Esophagus muscularis mucosa (tissue), 4 donors: ENCODE measurements at regions not wholly inside any gene's neighbourhood (a gene's known extent, or its start where the extent isn't known, plus 50 kb on each side); places are given as distances from the start of the nearest gene placed in this dataset.

ENCODE experiments used
- DNase-seq: peaks from one replicate; pipeline ENCODE4 v3.0.0-alpha.2; 2017; ENCODE audit errors: extremely low spot score
- H3K27ac ChIP-seq, 4 donors: fragments of 200-600 bp; sonication (generic); replicated peaks in 1 of 4; 1 replicate in 3 of 4; 2 replicates in 1 of 4; pipeline ENCODE4 v1.5.1; 2016 to 2019; ENCODE audit warnings: mild to moderate bottlenecking in 1 of 4
- H3K27me3 ChIP-seq, 4 donors: fragments of 200-600 bp; sonication (generic); one replicate each; pipeline versions ENCODE4 v1.5.1 to v1.6.0; 2016 to 2019
- H3K36me3 ChIP-seq, 4 donors: fragments of 200-600 bp; sonication (generic); one replicate each; pipeline ENCODE4 v1.5.1; 2016 to 2019
- H3K4me1 ChIP-seq, 4 donors: fragments of 200-600 bp; sonication (generic); one replicate each; pipeline ENCODE4 v1.5.1; 2016 to 2019
- H3K4me3 ChIP-seq, 4 donors: fragments of 200-600 bp; sonication (generic); 1 replicate in 2 of 4; 2 replicates in 2 of 4; pipeline ENCODE4 v1.5.1; 2016 to 2019; ENCODE audit warnings: mild to moderate bottlenecking in 4 of 4, moderate library complexity in 1 of 4
- H3K9me3 ChIP-seq, 4 donors: fragments of 200-600 bp; sonication (generic); 1 replicate in 3 of 4; 2 replicates in 1 of 4; pipeline ENCODE4 v1.5.1; 2016 to 2019
- EP300 ChIP-seq: sonication (generic); formaldehyde crosslinking; IDR thresholded peaks from one replicate; pipeline ENCODE4 v1.6.1; 2017; ENCODE audit warnings: antibody characterized with exemption
- POLR2A ChIP-seq: fragments of 450-650 bp; IDR thresholded peaks from one replicate; pipeline ENCODE4 v1.6.1; 2017; ENCODE audit warnings: antibody characterized with exemption, moderate library complexity, mild to moderate bottlenecking, low read depth
- POLR2AphosphoS5 ChIP-seq, 2 donors: sonication (generic); formaldehyde crosslinking; IDR thresholded peaks; one replicate each; pipeline ENCODE4 v1.6.1; 2017; ENCODE audit warnings: antibody characterized with exemption in 2 of 2
- WGBS: methylation state at CpG from one replicate; pipeline ENCODE4 v1.1.5; 2018; 5-methylcytosine and 5-hydroxymethylcytosine counted together
- intact Hi-C: fragments of 100-400 bp; cut with DNase I; formaldehyde crosslinking; loops from one replicate; pipeline ENCODE4 v1.15.1; 2023
- TF ChIP-seq, protein P1 (sequence below), 3 experiments: fragments of 200-600 bp in 2 of 3; fragments of 450-650 bp in 1 of 3; sonication (generic) in 2 of 3; IDR thresholded peaks; one replicate each; pipeline ENCODE4 v1.5.1; 2017 to 2019; ENCODE audit warnings: antibody characterized with exemption in 3 of 3, mild to moderate bottlenecking in 2 of 3, moderate library complexity in 1 of 3

DNA sequence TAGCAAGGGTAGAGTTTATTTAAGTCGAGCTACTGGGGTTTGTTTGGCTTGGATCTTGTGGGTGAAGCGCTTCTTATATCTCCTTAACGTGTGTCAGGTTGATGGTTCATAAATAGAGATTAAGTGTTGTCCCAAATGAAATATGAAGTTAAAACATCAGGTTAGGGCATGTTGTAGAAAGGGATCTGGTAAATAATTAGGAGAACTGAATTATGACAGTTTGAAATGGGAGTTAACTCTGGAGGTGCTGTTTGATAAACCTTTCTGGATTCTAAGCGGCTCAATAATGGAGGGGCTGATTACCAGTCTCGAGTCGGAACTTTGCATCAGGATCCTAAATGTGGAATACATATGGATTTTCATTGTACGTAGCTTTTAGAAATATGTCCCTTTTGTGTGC is 717.0 kb upstream of the WWC1 start:
- Histone ChIP-seq H3K27ac (no peak overlapping the region), H3K27me3 (peaks cover 0 to 76% (median 18%) of the 10 kb centered on the region in 4 donors), H3K9me3 (no peaks in the 10 kb centered on the region), H3K36me3 (no peaks in the 10 kb centered on the region), H3K4me3 (no peak overlapping the region), H3K4me1 (peaks cover 7 to 14% (median 12%) of the 10 kb centered on the region in 4 donors)
- WGBS = 47% methylated on average over 7 of the region's 7 CpGs
- TF ChIP-seq EP300 = no peak
- TF ChIP-seq, protein P1, sequence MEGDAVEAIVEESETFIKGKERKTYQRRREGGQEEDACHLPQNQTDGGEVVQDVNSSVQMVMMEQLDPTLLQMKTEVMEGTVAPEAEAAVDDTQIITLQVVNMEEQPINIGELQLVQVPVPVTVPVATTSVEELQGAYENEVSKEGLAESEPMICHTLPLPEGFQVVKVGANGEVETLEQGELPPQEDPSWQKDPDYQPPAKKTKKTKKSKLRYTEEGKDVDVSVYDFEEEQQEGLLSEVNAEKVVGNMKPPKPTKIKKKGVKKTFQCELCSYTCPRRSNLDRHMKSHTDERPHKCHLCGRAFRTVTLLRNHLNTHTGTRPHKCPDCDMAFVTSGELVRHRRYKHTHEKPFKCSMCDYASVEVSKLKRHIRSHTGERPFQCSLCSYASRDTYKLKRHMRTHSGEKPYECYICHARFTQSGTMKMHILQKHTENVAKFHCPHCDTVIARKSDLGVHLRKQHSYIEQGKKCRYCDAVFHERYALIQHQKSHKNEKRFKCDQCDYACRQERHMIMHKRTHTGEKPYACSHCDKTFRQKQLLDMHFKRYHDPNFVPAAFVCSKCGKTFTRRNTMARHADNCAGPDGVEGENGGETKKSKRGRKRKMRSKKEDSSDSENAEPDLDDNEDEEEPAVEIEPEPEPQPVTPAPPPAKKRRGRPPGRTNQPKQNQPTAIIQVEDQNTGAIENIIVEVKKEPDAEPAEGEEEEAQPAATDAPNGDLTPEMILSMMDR (IDR thresholded peaks at IDR 0.05) = no peak
- no peak for TF ChIP-seq POLR2A
- TF ChIP-seq POLR2AphosphoS5 (IDR thresholded peaks at IDR 0.05) = no peak
- intact Hi-C loops = no loop called here
- DNase-seq = no peak

DNA sequence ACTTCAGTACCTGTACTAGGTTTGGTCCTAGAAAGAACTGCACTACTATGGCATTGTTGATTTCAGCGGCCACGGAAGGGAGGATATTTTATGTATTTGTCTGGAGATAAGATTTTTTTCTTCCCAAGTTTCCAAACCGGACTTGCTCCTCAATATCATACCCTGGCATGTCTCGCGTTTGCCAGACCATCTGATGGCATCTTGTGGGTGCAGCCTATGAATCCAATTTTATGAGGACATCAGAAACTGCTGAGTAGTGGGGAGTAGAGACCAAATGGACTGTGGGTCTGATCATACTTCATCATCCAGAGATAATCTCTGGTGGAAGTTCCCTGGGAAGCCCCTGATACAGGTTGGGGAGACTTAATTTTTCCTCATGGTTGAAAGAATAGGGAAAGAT is 716.1 kb upstream of the WWC1 start:
- no peak for DNase-seq
- H3K27me3 ChIP-seq = peaks cover 0 to 73% (median 18%) of the 10 kb centered on the region in 4 donors
- no peak for TF ChIP-seq POLR2A
- TF ChIP-seq EP300 = no peak
- TF ChIP-seq POLR2AphosphoS5 (IDR thresholded peaks at IDR 0.05) = no peak
- TF ChIP-seq, protein P1 (IDR thresholded peaks at IDR 0.05) = no peak
- peaks cover 7 to 14% (median 12%) of the 10 kb centered on the region in 4 donors for H3K4me1 ChIP-seq
- no peak overlapping the region for H3K4me3 ChIP-seq
- intact Hi-C loops = no loop called here
- no peaks in the 10 kb centered on the region for H3K36me3 ChIP-seq
- H3K27ac ChIP-seq = no peak overlapping the region
- whole genome bisulfite sequencing = 82% methylated on average over 5 of the region's 5 CpGs
- H3K9me3 ChIP-seq = no peaks in the 10 kb centered on the region

DNA sequence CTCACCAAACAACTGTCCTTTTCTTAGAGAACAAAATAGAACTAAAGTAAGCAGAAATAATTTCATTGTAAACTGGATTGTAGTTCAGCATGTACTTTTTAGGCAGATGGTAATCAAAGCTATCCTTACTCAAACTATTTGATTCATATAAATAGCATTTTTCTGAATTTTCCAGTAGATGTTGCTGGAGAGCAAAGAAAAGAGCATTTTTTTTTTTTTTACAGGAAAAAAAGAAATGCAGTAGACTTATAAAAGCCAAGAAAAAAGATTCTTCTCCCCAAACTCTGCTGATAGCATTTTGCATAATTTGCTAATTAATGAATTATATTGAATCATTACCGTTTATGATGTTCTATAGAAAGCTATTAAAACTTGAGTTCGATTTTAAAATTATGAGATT is 715.3 kb upstream of the WWC1 start:
- Histone ChIP-seq H3K27ac (no peak overlapping the region), H3K4me1 (peaks cover 7 to 14% (median 12%) of the 10 kb centered on the region in 4 donors), H3K27me3 (peaks cover 0 to 65% (median 18%) of the 10 kb centered on the region in 4 donors), H3K36me3 (no peaks in the 10 kb centered on the region), H3K9me3 (no peaks in the 10 kb centered on the region), H3K4me3 (no peak overlapping the region)
- intact Hi-C loops = no loop called here
- DNase-seq = no peak
- 91% methylated on average over 2 of the region's 2 CpGs for WGBS
- TF ChIP-seq, protein P1 (IDR thresholded peaks at IDR 0.05) = no peak
- TF ChIP-seq POLR2A (no peak), POLR2AphosphoS5 (IDR thresholded peaks at IDR 0.05) (no peak), EP300 (no peak)

DNA sequence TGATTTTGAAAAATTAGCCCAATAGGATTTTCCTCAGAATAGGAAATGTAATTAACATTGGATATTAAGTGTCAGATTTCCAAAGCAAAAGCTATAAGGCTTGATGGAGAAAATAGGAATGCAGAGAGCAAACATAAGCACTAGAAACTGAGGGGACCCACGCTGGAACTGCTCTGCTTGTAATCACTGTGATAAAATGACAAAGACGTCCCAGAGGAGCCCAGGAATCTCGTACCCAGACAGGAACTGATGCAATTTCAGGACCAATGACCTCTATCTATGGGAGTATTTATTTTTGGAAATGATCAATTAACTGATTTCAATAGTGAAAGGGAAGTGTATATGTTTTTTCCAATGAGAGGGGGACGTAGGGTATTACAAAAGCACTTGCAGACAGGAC is 714.5 kb upstream of the WWC1 start:
- no peak for DNase-seq
- WGBS = 54% methylated on average over 4 of the region's 4 CpGs
- Histone ChIP-seq H3K36me3 (no peaks in the 10 kb centered on the region), H3K27ac (no peak overlapping the region), H3K4me1 (peaks cover 7 to 14% (median 12%) of the 10 kb centered on the region in 4 donors), H3K9me3 (no peaks in the 10 kb centered on the region), H3K4me3 (no peak overlapping the region), H3K27me3 (peaks cover 0 to 57% (median 18%) of the 10 kb centered on the region in 4 donors)
- TF ChIP-seq EP300 (no peak), POLR2AphosphoS5 (IDR thresholded peaks at IDR 0.05) (no peak), POLR2A (no peak)
- TF ChIP-seq, protein P1 (IDR thresholded peaks at IDR 0.05) = no peak
- intact Hi-C loops = no loop called here

DNA sequence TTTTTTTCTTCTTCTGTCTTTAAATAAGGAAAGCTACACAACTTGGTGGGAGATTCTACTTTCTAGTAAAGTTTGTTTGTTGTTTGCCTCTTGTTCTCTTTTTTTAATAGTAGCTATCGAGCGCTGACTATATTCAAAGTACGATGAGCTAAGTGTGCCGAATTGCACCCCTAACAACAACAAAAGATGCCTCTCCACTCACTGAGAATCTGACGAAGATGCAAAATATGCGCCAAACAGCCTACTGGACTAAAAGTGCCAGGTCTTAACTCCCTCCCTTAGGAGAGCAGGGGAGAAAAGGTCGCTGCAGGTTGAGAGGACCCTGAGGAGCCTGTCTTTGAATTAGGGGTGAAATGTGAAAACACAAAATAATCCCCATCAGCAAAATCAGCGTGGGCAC is 713.8 kb upstream of the WWC1 start:
- no peak overlapping the region for H3K27ac ChIP-seq
- TF ChIP-seq POLR2A = no peak
- TF ChIP-seq, protein P1 (IDR thresholded peaks at IDR 0.05) = no peak
- no peak for TF ChIP-seq EP300
- WGBS = 92% methylated on average over 8 of the region's 8 CpGs

More for the DNA sequence above, 713.8 kb upstream of the WWC1 start:
- Histone ChIP-seq H3K4me3 (no peak overlapping the region), H3K4me1 (peaks cover 7 to 14% (median 12%) of the 10 kb centered on the region in 4 donors), H3K27me3 (peaks cover 0 to 50% (median 17%) of the 10 kb centered on the region in 4 donors), H3K9me3 (no peaks in the 10 kb centered on the region), H3K36me3 (no peaks in the 10 kb centered on the region)
- intact Hi-C loops = no loop called here
- DNase-seq = no peak
